HG03565 (cell line): ENCODE measurements at regions not wholly inside any gene's neighbourhood (a gene's known extent, or its start where the extent isn't known, plus 50 kb on each side); places are given as distances from the start of the nearest gene placed in this dataset.

Source experiments
- ATAC-seq: cut with Tn5 transposase; IDR thresholded peaks from one replicate; pipeline ENCODE4 v1.9.1; 2021; ENCODE audit warnings: mild to moderate bottlenecking, moderate library complexity; ENCODE audit not compliant: unreplicated experiment

GRCh38 chr6:37105148-37106050, 64.6 kb upstream of the PIM1 start:
- ATAC-seq = no peak

- ATAC-seq = no peak
These were observed 63.9 kb upstream of the PIM1 start for GRCh38 chr6:37106051-37106363.

- ATAC-seq = no peak
These were observed 63.4 kb upstream of the PIM1 start for GRCh38 chr6:37106554-37106953.

GRCh38 chr6:37106982-37107491, 62.9 kb upstream of the PIM1 start:
- ATAC-seq = no peak

GRCh38 chr6:37109714-37110499, 60.0 kb upstream of the PIM1 start:
- no peak for ATAC-seq

- peak; percentile 65 for ATAC-seq
These were observed 59.2 kb upstream of the PIM1 start for GRCh38 chr6:37110500-37111461.

- no peak for ATAC-seq
These were observed 56.0 kb upstream of the PIM1 start for GRCh38 chr6:37113976-37114375.

GRCh38 chr6:37114612-37115011, 55.3 kb upstream of the PIM1 start:
- ATAC-seq = no peak

- ATAC-seq = no peak
These were observed 54.6 kb upstream of the PIM1 start for GRCh38 chr6:37115236-37115895.

- no peak for ATAC-seq
These were observed 53.6 kb upstream of the PIM1 start for GRCh38 chr6:37116326-37116725.

- no peak for ATAC-seq
These were observed 50.5 kb upstream of the PIM1 start for GRCh38 chr6:37119387-37119886.
